ENCODE measurements at regions not wholly inside any gene's neighbourhood (a gene's known extent, or its start where the extent isn't known, plus 50 kb on each side); places are given as distances from the start of the nearest gene placed in this dataset.

DNA sequence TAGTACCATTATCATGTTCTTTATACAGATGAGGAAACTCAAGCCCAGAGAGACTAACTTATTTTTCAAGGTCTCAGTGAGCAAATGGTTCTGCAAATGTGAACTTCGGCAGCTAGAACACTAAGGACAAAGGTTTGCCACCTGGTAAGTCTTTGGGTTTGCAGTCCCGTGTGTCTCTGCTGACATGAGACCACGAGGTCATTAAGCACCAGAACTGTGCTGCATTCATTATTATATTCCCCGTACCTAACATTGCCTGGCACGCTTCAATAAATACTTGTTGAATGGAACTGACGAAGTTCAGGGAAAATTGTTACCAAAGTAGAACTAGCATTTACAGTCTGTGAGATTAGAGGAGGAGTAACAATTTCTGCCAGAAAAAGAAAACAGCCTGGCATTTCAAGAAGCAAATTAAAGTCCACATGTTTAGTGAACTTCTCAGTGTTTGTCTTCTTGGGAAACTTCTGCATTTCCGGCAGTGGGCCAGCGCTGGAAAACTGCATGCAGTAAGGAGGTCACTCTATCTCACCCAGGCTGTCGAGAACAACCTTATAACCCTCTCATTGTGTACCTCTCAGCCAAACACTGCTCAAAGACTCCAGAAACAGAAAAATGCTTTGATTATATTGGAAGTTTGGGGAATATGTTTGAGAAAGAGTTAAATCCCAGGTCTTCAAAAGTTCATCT is 67.4 kb upstream of the CPEB2 start:
- TF ChIP-seq, protein P1, sequence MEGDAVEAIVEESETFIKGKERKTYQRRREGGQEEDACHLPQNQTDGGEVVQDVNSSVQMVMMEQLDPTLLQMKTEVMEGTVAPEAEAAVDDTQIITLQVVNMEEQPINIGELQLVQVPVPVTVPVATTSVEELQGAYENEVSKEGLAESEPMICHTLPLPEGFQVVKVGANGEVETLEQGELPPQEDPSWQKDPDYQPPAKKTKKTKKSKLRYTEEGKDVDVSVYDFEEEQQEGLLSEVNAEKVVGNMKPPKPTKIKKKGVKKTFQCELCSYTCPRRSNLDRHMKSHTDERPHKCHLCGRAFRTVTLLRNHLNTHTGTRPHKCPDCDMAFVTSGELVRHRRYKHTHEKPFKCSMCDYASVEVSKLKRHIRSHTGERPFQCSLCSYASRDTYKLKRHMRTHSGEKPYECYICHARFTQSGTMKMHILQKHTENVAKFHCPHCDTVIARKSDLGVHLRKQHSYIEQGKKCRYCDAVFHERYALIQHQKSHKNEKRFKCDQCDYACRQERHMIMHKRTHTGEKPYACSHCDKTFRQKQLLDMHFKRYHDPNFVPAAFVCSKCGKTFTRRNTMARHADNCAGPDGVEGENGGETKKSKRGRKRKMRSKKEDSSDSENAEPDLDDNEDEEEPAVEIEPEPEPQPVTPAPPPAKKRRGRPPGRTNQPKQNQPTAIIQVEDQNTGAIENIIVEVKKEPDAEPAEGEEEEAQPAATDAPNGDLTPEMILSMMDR (IDR thresholded peaks at IDR 0.05) = no peak
- TF ChIP-seq EZH2 (IDR thresholded peaks at IDR 0.05) (no peak), EZH2phosphoT487 (IDR thresholded peaks at IDR 0.05) (no peak)
